Loucy (cell line): ENCODE measurements at regions not wholly inside any gene's neighbourhood (a gene's known extent, or its start where the extent isn't known, plus 50 kb on each side); places are given as distances from the start of the nearest gene placed in this dataset.

Source experiments
- H2AFZ ChIP-seq: fragments of 200-600 bp; sonication (generic); 2 replicates; pipeline ENCODE4 v1.6.0; 2016; ENCODE audit warnings: antibody characterized with exemption, mild to moderate bottlenecking, low read length, moderate library complexity
- H3F3A ChIP-seq: fragments of 200-600 bp; 2 replicates; pipeline ENCODE4 v1.6.0; 2016; ENCODE audit warnings: antibody characterized with exemption, low read depth, mild to moderate bottlenecking
- H3K27me3 ChIP-seq: fragments of 200-600 bp; sonication (generic); 2 replicates; pipeline ENCODE4 v1.6.1; 2014; ENCODE audit warnings: low read length, mild to moderate bottlenecking; ENCODE audit not compliant: insufficient read depth, poor library complexity, severe bottlenecking
- H3K36me3 ChIP-seq: fragments of 200-600 bp; sonication (generic); 2 replicates; pipeline ENCODE4 v1.6.1; 2016; ENCODE audit warnings: low read length; ENCODE audit not compliant: insufficient read depth
- H3K4me1 ChIP-seq: fragments of 200-600 bp; sonication (generic); 2 replicates; pipeline ENCODE4 v1.5.1; 2014; ENCODE audit warnings: low read length, mild to moderate bottlenecking; ENCODE audit not compliant: insufficient read depth, poor library complexity, severe bottlenecking
- H3K4me2 ChIP-seq: fragments of 200-600 bp; sonication (generic); 2 replicates; pipeline ENCODE4 v1.6.0; 2014; ENCODE audit warnings: antibody characterized with exemption, low read length, low read depth, mild to moderate bottlenecking; ENCODE audit not compliant: poor library complexity, severe bottlenecking
- H3K4me3 ChIP-seq: fragments of 200-600 bp; sonication (generic); 2 replicates; pipeline ENCODE4 v1.5.1; 2014; ENCODE audit warnings: low read length, mild to moderate bottlenecking, mixed read lengths; ENCODE audit not compliant: poor library complexity, severe bottlenecking
- H3K79me2 ChIP-seq: fragments of 200-600 bp; sonication (generic); 2 replicates; pipeline ENCODE4 v1.6.1; 2014; ENCODE audit warnings: low read length; ENCODE audit not compliant: insufficient read depth
- H3K9ac ChIP-seq: fragments of 200-600 bp; sonication (generic); 2 replicates; pipeline ENCODE4 v1.6.0; 2014; ENCODE audit warnings: mild to moderate bottlenecking, low read depth, low read length, moderate library complexity; ENCODE audit not compliant: poor library complexity, severe bottlenecking
- H3K9me2 ChIP-seq: fragments of 200-600 bp; sonication (generic); replicated peaks from 2 replicates; pipeline ENCODE4 v1.6.1; 2016; ENCODE audit warnings: low read depth, low read length, mixed read lengths
- H3K9me3 ChIP-seq: fragments of 200-600 bp; sonication (generic); 2 replicates; pipeline ENCODE4 v1.6.1; 2014; ENCODE audit warnings: mild to moderate bottlenecking, antibody characterized with exemption, low read length, low read depth; ENCODE audit not compliant: insufficient read depth
- H4K20me1 ChIP-seq: fragments of 200-600 bp; sonication (generic); 2 replicates; pipeline ENCODE4 v1.6.0; 2014; ENCODE audit warnings: antibody characterized with exemption, low read length, mild to moderate bottlenecking; ENCODE audit not compliant: insufficient read depth, poor library complexity, severe bottlenecking
- CTCF ChIP-seq: fragments of 200-600 bp; sonication (generic); conservative IDR thresholded peaks from 2 replicates; pipeline ENCODE4 v1.5.1; 2014; ENCODE audit warnings: mild to moderate bottlenecking, antibody characterized with exemption, low read length
- EZH2phosphoT487 ChIP-seq: fragments of 200-600 bp; IDR thresholded peaks from 2 replicates; pipeline ENCODE4 v1.6.1; 2018; ENCODE audit warnings: antibody characterized with exemption, mild to moderate bottlenecking, moderate library complexity, borderline replicate concordance

GRCh38 chr15:62612771-62613170 lies 429.8 kb upstream of the TPM1 start:
- no peak for TF ChIP-seq EZH2phosphoT487
- no peak for TF ChIP-seq CTCF
- H3K4me3 ChIP-seq, result no peak overlapping the region
- no peak overlapping the region for H3K4me2 ChIP-seq
- no peak overlapping the region for H2AFZ ChIP-seq
- H4K20me1 ChIP-seq, result no peaks in the 10 kb centered on the region
- no peaks in the 10 kb centered on the region for H3K9me2 ChIP-seq
- no peaks in the 10 kb centered on the region for H3K27me3 ChIP-seq
- no peak overlapping the region for H3K9ac ChIP-seq
- H3K36me3 ChIP-seq, result no peaks in the 10 kb centered on the region
- no peaks in the 10 kb centered on the region for H3K4me1 ChIP-seq
- H3K9me3 ChIP-seq, result no peaks in the 10 kb centered on the region
- no peaks in the 10 kb centered on the region for H3K79me2 ChIP-seq
- H3F3A ChIP-seq, result no peaks in the 10 kb centered on the region

GRCh38 chr15:62616746-62617145 lies 425.8 kb upstream of the TPM1 start:
- Histone ChIP-seq H3K4me3 (no peak overlapping the region), H2AFZ (no peak overlapping the region), H3F3A (no peaks in the 10 kb centered on the region), H3K9me3 (no peaks in the 10 kb centered on the region), H3K36me3 (no peaks in the 10 kb centered on the region), H3K4me1 (no peaks in the 10 kb centered on the region), H3K27me3 (no peaks in the 10 kb centered on the region), H3K9me2 (no peaks in the 10 kb centered on the region), H3K79me2 (no peaks in the 10 kb centered on the region), H4K20me1 (no peaks in the 10 kb centered on the region), H3K9ac (no peak overlapping the region), H3K4me2 (no peak overlapping the region)
- no peak for TF ChIP-seq EZH2phosphoT487
- TF ChIP-seq CTCF, result no peak

- Histone ChIP-seq H3K27me3 (no peaks in the 10 kb centered on the region), H2AFZ (no peak overlapping the region), H3K4me3 (no peak overlapping the region), H3K4me1 (no peaks in the 10 kb centered on the region), H3K9me3 (no peaks in the 10 kb centered on the region), H3K9me2 (no peaks in the 10 kb centered on the region), H3F3A (no peaks in the 10 kb centered on the region), H3K79me2 (no peaks in the 10 kb centered on the region), H4K20me1 (no peaks in the 10 kb centered on the region), H3K4me2 (no peak overlapping the region), H3K36me3 (no peaks in the 10 kb centered on the region), H3K9ac (no peak overlapping the region)
- TF ChIP-seq CTCF, result no peak
- TF ChIP-seq EZH2phosphoT487, result no peak
Observed at GRCh38 chr15:62617741-62618140, 424.8 kb upstream of the TPM1 start.
